Mesendoderm (in vitro differentiated cells): ENCODE measurements at regions not wholly inside any gene's neighbourhood (a gene's known extent, or its start where the extent isn't known, plus 50 kb on each side); places are given as distances from the start of the nearest gene placed in this dataset.

ENCODE experiments used
- DNase-seq: peaks from one replicate; pipeline ENCODE4 v3.0.0; 2013
- H2AK5ac ChIP-seq: 2 replicates; pipeline ENCODE4 v1.6.1; 2013; ENCODE audit warnings: low read length, inconsistent platforms
- H2BK120ac ChIP-seq: 2 replicates; pipeline ENCODE4 v1.6.1; 2013; ENCODE audit warnings: low read depth, mild to moderate bottlenecking, low read length, moderate library complexity, mixed read lengths
- H2BK15ac ChIP-seq: replicated peaks from 2 replicates; pipeline ENCODE4 v1.6.1; 2013; ENCODE audit warnings: low read depth, mild to moderate bottlenecking, moderate library complexity
- H2BK5ac ChIP-seq: 2 replicates; pipeline ENCODE4 v1.6.1; 2013; ENCODE audit warnings: low read length, inconsistent platforms
- H3K18ac ChIP-seq: 2 replicates; pipeline ENCODE4 v1.6.1; 2013; ENCODE audit warnings: mild to moderate bottlenecking, low read length, mixed read lengths
- H3K23ac ChIP-seq: one replicate; pipeline ENCODE4 v1.6.1; 2013; ENCODE audit warnings: low read length
- H3K27ac ChIP-seq: 2 replicates; pipeline ENCODE4 v1.5.1; 2013; ENCODE audit warnings: low read depth, mild to moderate bottlenecking, inconsistent platforms, low read length, moderate library complexity
- H3K27me3 ChIP-seq: 2 replicates; pipeline ENCODE4 v1.6.1; 2013; ENCODE audit warnings: low read length, control low read depth, mild to moderate bottlenecking, inconsistent platforms; ENCODE audit not compliant: insufficient read depth, poor library complexity
- H3K36me3 ChIP-seq: 2 replicates; pipeline ENCODE4 v1.6.1; 2013; ENCODE audit warnings: low read length, inconsistent platforms; ENCODE audit not compliant: control insufficient read depth, insufficient read depth
- H3K4ac ChIP-seq: one replicate; pipeline ENCODE4 v1.6.1; 2013; ENCODE audit warnings: low read depth, mild to moderate bottlenecking, low read length, moderate library complexity
- H3K4me1 ChIP-seq: 2 replicates; pipeline ENCODE4 v1.6.1; 2013; ENCODE audit warnings: low read depth, low read length, inconsistent platforms; ENCODE audit not compliant: control insufficient read depth
- H3K4me2 ChIP-seq: 2 replicates; pipeline ENCODE4 v1.6.1; 2013; ENCODE audit warnings: low read length
- H3K4me3 ChIP-seq: 2 replicates; pipeline ENCODE4 v1.5.1; 2013; ENCODE audit warnings: mild to moderate bottlenecking, low read length
- H3K56ac ChIP-seq: one replicate; pipeline ENCODE4 v1.6.1; 2013; ENCODE audit warnings: low read length
- H3K79me1 ChIP-seq: 2 replicates; pipeline ENCODE4 v1.6.1; 2013; ENCODE audit warnings: low read length, inconsistent platforms
- H3K79me2 ChIP-seq: 2 replicates; pipeline ENCODE4 v1.6.1; 2013; ENCODE audit warnings: mild to moderate bottlenecking, low read length; ENCODE audit not compliant: control insufficient read depth, insufficient read depth
- H3K9ac ChIP-seq: 2 replicates; pipeline ENCODE4 v1.6.1; 2013; ENCODE audit warnings: low read length, inconsistent platforms
- H4K5ac ChIP-seq: one replicate; pipeline ENCODE4 v1.6.1; 2013; ENCODE audit warnings: low read length
- H4K8ac ChIP-seq: one replicate; pipeline ENCODE4 v1.6.1; 2013; ENCODE audit warnings: low read depth, mild to moderate bottlenecking, control low read depth, low read length, moderate library complexity
- WGBS: extraction: QIAGEN DNeasy Blood & Tissue Kit; methylation state at CpG from one replicate; pipeline ENCODE4 v1.1.7; 2013; ENCODE audit warnings: low lambda C conversion rate, missing lambda C conversion rate; ENCODE audit not compliant: insufficient coverage; ENCODE audit errors: extremely low coverage; 5-methylcytosine and 5-hydroxymethylcytosine counted together

GRCh38 chr6:105952326-105952725, 133.8 kb upstream of the PRDM1 start:
- WGBS, result no CpG with 5 or more reads among the region's 3 CpGs
- H2BK5ac ChIP-seq, result peak overlapping the region; percentile 100
- no peak overlapping the region for H3K4me2 ChIP-seq
- no peak overlapping the region for H2BK15ac ChIP-seq
- no peak overlapping the region for H3K4me3 ChIP-seq
- peak overlapping the region; percentile 97 for H3K4ac ChIP-seq
- peak overlapping the region; percentile 51 for H3K23ac ChIP-seq
- no peaks in the 10 kb centered on the region for H3K27me3 ChIP-seq
- peak overlapping the region; percentile 99 for H4K5ac ChIP-seq
- peak overlapping the region; percentile 89 for H3K56ac ChIP-seq
- H2BK120ac ChIP-seq, result peak overlapping the region; percentile 98
- H3K79me1 ChIP-seq, result no peaks in the 10 kb centered on the region
- peaks cover 12% of the 10 kb centered on the region for H3K4me1 ChIP-seq
- DNase-seq, result peak; percentile 79
- no peaks in the 10 kb centered on the region for H3K36me3 ChIP-seq
- peak overlapping the region; percentile 99 for H2AK5ac ChIP-seq
- H3K9ac ChIP-seq, result peak overlapping the region; percentile 56
- no peak overlapping the region for H4K8ac ChIP-seq
- H3K79me2 ChIP-seq, result no peaks in the 10 kb centered on the region
- peak overlapping the region; percentile 94 for H3K27ac ChIP-seq
- H3K18ac ChIP-seq, result peak overlapping the region; percentile 99

GRCh38 chr6:105951322-105951721, 134.8 kb upstream of the PRDM1 start:
- Histone ChIP-seq H2BK5ac (peak overlapping the region; percentile 100), H3K23ac (no peak overlapping the region), H4K8ac (peak overlapping the region; percentile 93), H3K4me1 (peaks cover 12% of the 10 kb centered on the region), H3K36me3 (no peaks in the 10 kb centered on the region), H3K27ac (peak overlapping the region; percentile 94), H3K18ac (peak overlapping the region; percentile 99), H3K27me3 (no peaks in the 10 kb centered on the region), H3K4ac (peak overlapping the region; percentile 81), H3K79me2 (no peaks in the 10 kb centered on the region), H3K4me2 (no peak overlapping the region), H2BK120ac (peak overlapping the region; percentile 94), H4K5ac (peak overlapping the region; percentile 50), H2AK5ac (peak overlapping the region; percentile 77), H3K4me3 (no peak overlapping the region), H2BK15ac (no peak overlapping the region), H3K56ac (peak overlapping the region; percentile 89), H3K9ac (no peak overlapping the region), H3K79me1 (no peaks in the 10 kb centered on the region)
- DNase-seq, result peak; percentile 39
- WGBS, result no CpG with 5 or more reads among the region's 4 CpGs

GRCh38 chr6:105949869-105950268, 136.3 kb upstream of the PRDM1 start:
- H3K27ac ChIP-seq, result no peak overlapping the region
- H3K4ac ChIP-seq, result no peak overlapping the region
- no peak overlapping the region for H4K5ac ChIP-seq
- H2AK5ac ChIP-seq, result no peak overlapping the region
- peaks cover 16% of the 10 kb centered on the region for H3K4me1 ChIP-seq
- no peak overlapping the region for H4K8ac ChIP-seq
- no CpG with 5 or more reads among the region's 2 CpGs for WGBS
- peak overlapping the region; percentile 38 for H2BK120ac ChIP-seq
- no peaks in the 10 kb centered on the region for H3K36me3 ChIP-seq
- H3K56ac ChIP-seq, result no peak overlapping the region
- no peak overlapping the region for H3K4me2 ChIP-seq
- DNase-seq, result peak; percentile 81
- no peak overlapping the region for H3K18ac ChIP-seq
- no peak overlapping the region for H3K23ac ChIP-seq
- no peak overlapping the region for H2BK5ac ChIP-seq
- no peaks in the 10 kb centered on the region for H3K79me2 ChIP-seq
- H3K27me3 ChIP-seq, result no peaks in the 10 kb centered on the region
- H3K4me3 ChIP-seq, result no peak overlapping the region
- no peaks in the 10 kb centered on the region for H3K79me1 ChIP-seq
- H3K9ac ChIP-seq, result no peak overlapping the region
- H2BK15ac ChIP-seq, result no peak overlapping the region

- Histone ChIP-seq H2BK15ac (no peak overlapping the region), H2BK120ac (no peak overlapping the region), H3K36me3 (no peaks in the 10 kb centered on the region), H4K5ac (no peak overlapping the region), H3K18ac (no peak overlapping the region), H3K4me3 (no peak overlapping the region), H3K4me2 (no peak overlapping the region), H3K4me1 (peaks cover 3% of the 10 kb centered on the region), H3K79me2 (no peaks in the 10 kb centered on the region), H3K79me1 (no peaks in the 10 kb centered on the region), H3K27ac (no peak overlapping the region), H3K56ac (no peak overlapping the region), H3K9ac (no peak overlapping the region), H3K4ac (no peak overlapping the region), H3K27me3 (no peaks in the 10 kb centered on the region), H4K8ac (no peak overlapping the region), H3K23ac (no peak overlapping the region), H2AK5ac (no peak overlapping the region), H2BK5ac (no peak overlapping the region)
- no peak for DNase-seq
- WGBS, result no CpG with 5 or more reads among the region's 2 CpGs
Measured at GRCh38 chr6:105943514-105943913, 142.6 kb upstream of the PRDM1 start.

- Histone ChIP-seq H2BK120ac (no peak overlapping the region), H3K27ac (no peak overlapping the region), H3K79me2 (no peaks in the 10 kb centered on the region), H4K8ac (no peak overlapping the region), H3K4me3 (no peak overlapping the region), H3K9ac (no peak overlapping the region), H3K18ac (no peak overlapping the region), H3K36me3 (no peaks in the 10 kb centered on the region), H3K56ac (peak overlapping the region; percentile 8), H3K4ac (no peak overlapping the region), H3K4me1 (peaks cover 5% of the 10 kb centered on the region), H2BK5ac (no peak overlapping the region), H3K27me3 (no peaks in the 10 kb centered on the region), H3K23ac (no peak overlapping the region), H2BK15ac (peak overlapping the region; percentile 19), H4K5ac (no peak overlapping the region), H2AK5ac (no peak overlapping the region), H3K79me1 (no peaks in the 10 kb centered on the region), H3K4me2 (no peak overlapping the region)
- no peak for DNase-seq
- no CpG with 5 or more reads among the region's 2 CpGs for WGBS
Measured at GRCh38 chr6:105941621-105942412, 144.3 kb upstream of the PRDM1 start.
